OCI-LY7 (cell line): ENCODE measurements at regions not wholly inside any gene's neighbourhood (a gene's known extent, or its start where the extent isn't known, plus 50 kb on each side); places are given as distances from the start of the nearest gene placed in this dataset.

Experiments used
- EZH2phosphoT487 ChIP-seq: fragments of 200-600 bp; sonication (generic); IDR thresholded peaks from 2 replicates; pipeline ENCODE4 v1.6.1; 2018; ENCODE audit warnings: low read depth, borderline replicate concordance, mild to moderate bottlenecking, mixed run types, antibody characterized with exemption, low read length, moderate library complexity, mixed read lengths
- TF ChIP-seq, protein P1 (sequence below): fragments of 200-600 bp; sonication (generic); conservative IDR thresholded peaks from 2 replicates; pipeline ENCODE4 v1.5.1; 2014; ENCODE audit warnings: mild to moderate bottlenecking, antibody characterized with exemption, low read length, moderate library complexity, mixed read lengths

DNA sequence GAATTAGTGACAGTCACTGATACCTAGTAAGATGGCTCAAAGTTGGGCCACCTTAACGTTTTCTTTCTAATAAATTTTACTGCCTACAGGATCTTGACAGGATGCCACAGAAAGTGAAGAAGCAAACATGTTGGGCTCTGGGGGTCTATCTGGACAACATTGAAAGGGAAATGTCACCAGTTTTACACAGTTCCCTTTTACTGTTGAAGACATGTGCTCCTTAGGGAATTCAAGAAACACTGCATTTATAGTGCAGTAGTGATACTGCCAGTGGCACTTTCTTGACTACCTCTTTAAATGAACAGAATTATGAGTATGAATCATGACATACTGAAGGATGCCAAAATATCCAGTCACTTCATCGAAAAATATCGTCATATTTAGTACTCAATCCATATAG, 269.3 kb upstream of the SYT10 start:
- TF ChIP-seq, protein P1, sequence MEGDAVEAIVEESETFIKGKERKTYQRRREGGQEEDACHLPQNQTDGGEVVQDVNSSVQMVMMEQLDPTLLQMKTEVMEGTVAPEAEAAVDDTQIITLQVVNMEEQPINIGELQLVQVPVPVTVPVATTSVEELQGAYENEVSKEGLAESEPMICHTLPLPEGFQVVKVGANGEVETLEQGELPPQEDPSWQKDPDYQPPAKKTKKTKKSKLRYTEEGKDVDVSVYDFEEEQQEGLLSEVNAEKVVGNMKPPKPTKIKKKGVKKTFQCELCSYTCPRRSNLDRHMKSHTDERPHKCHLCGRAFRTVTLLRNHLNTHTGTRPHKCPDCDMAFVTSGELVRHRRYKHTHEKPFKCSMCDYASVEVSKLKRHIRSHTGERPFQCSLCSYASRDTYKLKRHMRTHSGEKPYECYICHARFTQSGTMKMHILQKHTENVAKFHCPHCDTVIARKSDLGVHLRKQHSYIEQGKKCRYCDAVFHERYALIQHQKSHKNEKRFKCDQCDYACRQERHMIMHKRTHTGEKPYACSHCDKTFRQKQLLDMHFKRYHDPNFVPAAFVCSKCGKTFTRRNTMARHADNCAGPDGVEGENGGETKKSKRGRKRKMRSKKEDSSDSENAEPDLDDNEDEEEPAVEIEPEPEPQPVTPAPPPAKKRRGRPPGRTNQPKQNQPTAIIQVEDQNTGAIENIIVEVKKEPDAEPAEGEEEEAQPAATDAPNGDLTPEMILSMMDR, result no peak
- no peak for TF ChIP-seq EZH2phosphoT487
